GM19468 (cell line): ENCODE measurements at regions not wholly inside any gene's neighbourhood (a gene's known extent, or its start where the extent isn't known, plus 50 kb on each side); places are given as distances from the start of the nearest gene placed in this dataset.

Experiments
- ATAC-seq: cut with Tn5 transposase; IDR thresholded peaks from one replicate; pipeline ENCODE4 v1.9.1; 2021; ENCODE audit warnings: mild to moderate bottlenecking, moderate library complexity, moderate number of reproducible peaks; ENCODE audit not compliant: unreplicated experiment; ENCODE audit errors: extremely low read depth

- no peak for ATAC-seq
Measured at GRCh38 chr1:37127254-37127748, 93.0 kb upstream of the GRIK3 start.

GRCh38 chr1:37128091-37128490, 93.8 kb upstream of the GRIK3 start:
- no peak for ATAC-seq

- no peak for ATAC-seq
Measured at GRCh38 chr1:37130221-37130948, 96.1 kb upstream of the GRIK3 start.

- no peak for ATAC-seq
Measured at GRCh38 chr1:37131281-37131680, 97.0 kb upstream of the GRIK3 start.

- ATAC-seq = no peak
Measured at GRCh38 chr1:37133276-37134145, 99.2 kb upstream of the GRIK3 start.

- no peak for ATAC-seq
Measured at GRCh38 chr1:37134599-37134998, 100.3 kb upstream of the GRIK3 start.

GRCh38 chr1:37135032-37135431, 100.7 kb upstream of the GRIK3 start:
- ATAC-seq = no peak

- ATAC-seq = no peak
Measured at GRCh38 chr1:37137014-37137413, 102.7 kb upstream of the GRIK3 start.

- no peak for ATAC-seq
Measured at GRCh38 chr1:37137601-37138000, 103.3 kb upstream of the GRIK3 start.

GRCh38 chr1:37143800-37144199, 109.5 kb upstream of the GRIK3 start:
- no peak for ATAC-seq

GRCh38 chr1:37146071-37146470, 111.8 kb upstream of the GRIK3 start:
- ATAC-seq = no peak

- ATAC-seq = no peak
Measured at GRCh38 chr1:37147392-37147831, 113.1 kb upstream of the GRIK3 start.

- no peak for ATAC-seq
Measured at GRCh38 chr1:37147906-37148305, 113.6 kb upstream of the GRIK3 start.

GRCh38 chr1:37148663-37149062, 114.3 kb upstream of the GRIK3 start:
- ATAC-seq = no peak

- no peak for ATAC-seq
Measured at GRCh38 chr1:37149296-37149695, 115.0 kb upstream of the GRIK3 start.

GRCh38 chr1:37150986-37151385, 116.7 kb upstream of the GRIK3 start:
- no peak for ATAC-seq

- no peak for ATAC-seq
Measured at GRCh38 chr1:37151789-37152188, 117.5 kb upstream of the GRIK3 start.

GRCh38 chr1:37152491-37152890, 118.2 kb upstream of the GRIK3 start:
- no peak for ATAC-seq

GRCh38 chr1:37153116-37154100, 119.1 kb upstream of the GRIK3 start:
- no peak for ATAC-seq

GRCh38 chr1:37156646-37157045, 122.3 kb upstream of the GRIK3 start:
- no peak for ATAC-seq
